ENCODE measurements at regions not wholly inside any gene's neighbourhood (a gene's known extent, or its start where the extent isn't known, plus 50 kb on each side); places are given as distances from the start of the nearest gene placed in this dataset.

DNA sequence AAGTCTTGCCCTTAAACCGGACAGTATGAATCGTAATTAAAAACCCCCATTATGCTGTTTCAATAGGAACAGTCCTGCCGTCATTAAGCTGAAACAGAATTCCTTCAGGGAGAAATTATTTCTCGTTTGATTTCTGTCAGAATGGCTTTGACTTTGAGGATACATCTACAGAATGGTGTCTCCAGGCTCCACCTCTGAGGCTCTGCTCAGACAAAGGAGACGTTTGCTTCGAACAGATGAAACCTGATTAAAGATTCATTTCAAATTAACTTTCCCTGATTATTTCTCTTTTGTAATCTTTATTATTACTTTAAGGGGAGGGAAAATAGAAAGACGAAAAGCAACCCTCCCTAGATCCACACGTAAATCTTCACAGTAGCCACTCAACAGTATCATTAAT is 106.9 kb downstream of the TMEM114 start:
- TF ChIP-seq, protein P1, sequence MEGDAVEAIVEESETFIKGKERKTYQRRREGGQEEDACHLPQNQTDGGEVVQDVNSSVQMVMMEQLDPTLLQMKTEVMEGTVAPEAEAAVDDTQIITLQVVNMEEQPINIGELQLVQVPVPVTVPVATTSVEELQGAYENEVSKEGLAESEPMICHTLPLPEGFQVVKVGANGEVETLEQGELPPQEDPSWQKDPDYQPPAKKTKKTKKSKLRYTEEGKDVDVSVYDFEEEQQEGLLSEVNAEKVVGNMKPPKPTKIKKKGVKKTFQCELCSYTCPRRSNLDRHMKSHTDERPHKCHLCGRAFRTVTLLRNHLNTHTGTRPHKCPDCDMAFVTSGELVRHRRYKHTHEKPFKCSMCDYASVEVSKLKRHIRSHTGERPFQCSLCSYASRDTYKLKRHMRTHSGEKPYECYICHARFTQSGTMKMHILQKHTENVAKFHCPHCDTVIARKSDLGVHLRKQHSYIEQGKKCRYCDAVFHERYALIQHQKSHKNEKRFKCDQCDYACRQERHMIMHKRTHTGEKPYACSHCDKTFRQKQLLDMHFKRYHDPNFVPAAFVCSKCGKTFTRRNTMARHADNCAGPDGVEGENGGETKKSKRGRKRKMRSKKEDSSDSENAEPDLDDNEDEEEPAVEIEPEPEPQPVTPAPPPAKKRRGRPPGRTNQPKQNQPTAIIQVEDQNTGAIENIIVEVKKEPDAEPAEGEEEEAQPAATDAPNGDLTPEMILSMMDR (IDR thresholded peaks at IDR 0.05 in 2 of 3, conservative IDR thresholded peaks at IDR 0.05 in 1 of 3; ENCODE audit: borderline replicate concordance in 1 of 3, insufficient read depth in 1 of 3, low read depth in 2 of 3, low read length in 2 of 3) = no peak
- TF ChIP-seq, protein P2, sequence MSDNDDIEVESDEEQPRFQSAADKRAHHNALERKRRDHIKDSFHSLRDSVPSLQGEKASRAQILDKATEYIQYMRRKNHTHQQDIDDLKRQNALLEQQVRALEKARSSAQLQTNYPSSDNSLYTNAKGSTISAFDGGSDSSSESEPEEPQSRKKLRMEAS (IDR thresholded peaks at IDR 0.05) = no peak
- TF ChIP-seq ZNF274 (IDR thresholded peaks at IDR 0.05; ENCODE audit: low read depth, low read length) (no peak), POLR2A (IDR thresholded peaks at IDR 0.05; ENCODE audit: borderline replicate concordance, extremely low read depth, insufficient read depth, insufficient read length) (no peak)
- TF ChIP-seq, protein P3, sequence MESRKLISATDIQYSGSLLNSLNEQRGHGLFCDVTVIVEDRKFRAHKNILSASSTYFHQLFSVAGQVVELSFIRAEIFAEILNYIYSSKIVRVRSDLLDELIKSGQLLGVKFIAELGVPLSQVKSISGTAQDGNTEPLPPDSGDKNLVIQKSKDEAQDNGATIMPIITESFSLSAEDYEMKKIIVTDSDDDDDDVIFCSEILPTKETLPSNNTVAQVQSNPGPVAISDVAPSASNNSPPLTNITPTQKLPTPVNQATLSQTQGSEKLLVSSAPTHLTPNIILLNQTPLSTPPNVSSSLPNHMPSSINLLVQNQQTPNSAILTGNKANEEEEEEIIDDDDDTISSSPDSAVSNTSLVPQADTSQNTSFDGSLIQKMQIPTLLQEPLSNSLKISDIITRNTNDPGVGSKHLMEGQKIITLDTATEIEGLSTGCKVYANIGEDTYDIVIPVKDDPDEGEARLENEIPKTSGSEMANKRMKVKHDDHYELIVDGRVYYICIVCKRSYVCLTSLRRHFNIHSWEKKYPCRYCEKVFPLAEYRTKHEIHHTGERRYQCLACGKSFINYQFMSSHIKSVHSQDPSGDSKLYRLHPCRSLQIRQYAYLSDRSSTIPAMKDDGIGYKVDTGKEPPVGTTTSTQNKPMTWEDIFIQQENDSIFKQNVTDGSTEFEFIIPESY (IDR thresholded peaks at IDR 0.05; ENCODE audit: extremely low read depth, insufficient replicate concordance, low read length) = no peak

Data from HCT116 (cell line).